Muscle of leg (tissue), 3 donors: ENCODE measurements at regions not wholly inside any gene's neighbourhood (a gene's known extent, or its start where the extent isn't known, plus 50 kb on each side); places are given as distances from the start of the nearest gene placed in this dataset.

Experiments
- DNase-seq: peaks from one replicate; pipeline ENCODE4 v3.0.0; 2013
- H3K27ac ChIP-seq: one replicate; pipeline ENCODE4 v1.5.1; 2013; ENCODE audit warnings: mild to moderate bottlenecking, low read length, control low read depth
- H3K27me3 ChIP-seq: one replicate; pipeline ENCODE4 v1.6.1; 2013; ENCODE audit warnings: low read length; ENCODE audit not compliant: control insufficient read depth, insufficient read depth
- H3K36me3 ChIP-seq: one replicate; pipeline ENCODE4 v1.6.1; 2013; ENCODE audit warnings: low read length; ENCODE audit not compliant: control insufficient read depth, insufficient read depth
- H3K4me1 ChIP-seq: one replicate; pipeline ENCODE4 v1.6.1; 2013; ENCODE audit warnings: low read length; ENCODE audit not compliant: control insufficient read depth, insufficient read depth
- H3K4me3 ChIP-seq: one replicate; pipeline ENCODE4 v1.5.1; 2013; ENCODE audit warnings: low read length, control low read depth
- H3K9me3 ChIP-seq: replicated peaks from 2 replicates; pipeline ENCODE4 v1.6.1; 2013; ENCODE audit warnings: low read depth, low read length; ENCODE audit not compliant: control insufficient read depth
- WGBS: methylation state at CpG from one replicate; pipeline ENCODE4 v1.1.5; 2013; ENCODE audit warnings: missing lambda C conversion rate; ENCODE audit not compliant: insufficient coverage; 5-methylcytosine and 5-hydroxymethylcytosine counted together

GRCh38 chr12:111171345-111171744 lies 197.6 kb downstream of the PHETA1 start:
- H3K9me3 ChIP-seq: no peaks in the 10 kb centered on the region
- no peaks in the 10 kb centered on the region for H3K36me3 ChIP-seq
- WGBS: 86% methylated on average over 8 of the region's 9 CpGs
- no peak for DNase-seq
- no peak overlapping the region for H3K27ac ChIP-seq
- peaks cover 67% of the 10 kb centered on the region for H3K27me3 ChIP-seq
- H3K4me3 ChIP-seq: no peak overlapping the region
- H3K4me1 ChIP-seq: peaks cover 6% of the 10 kb centered on the region

- H3K4me3 ChIP-seq: no peak overlapping the region
- peaks cover 6% of the 10 kb centered on the region for H3K4me1 ChIP-seq
- peak; percentile 76 for DNase-seq
- H3K27me3 ChIP-seq: peaks cover 60% of the 10 kb centered on the region
- no peaks in the 10 kb centered on the region for H3K36me3 ChIP-seq
- WGBS: 62% methylated on average over 7 of the region's 8 CpGs
- H3K9me3 ChIP-seq: no peaks in the 10 kb centered on the region
- H3K27ac ChIP-seq: no peak overlapping the region
Measured at GRCh38 chr12:111170543-111170942, 198.4 kb downstream of the PHETA1 start.

GRCh38 chr12:111169456-111169855 lies 199.4 kb downstream of the PHETA1 start:
- H3K9me3 ChIP-seq: no peaks in the 10 kb centered on the region
- H3K4me3 ChIP-seq: no peak overlapping the region
- WGBS: 78% methylated on average over 2 of the region's 13 CpGs
- DNase-seq: no peak
- H3K27ac ChIP-seq: no peak overlapping the region
- peaks cover 6% of the 10 kb centered on the region for H3K4me1 ChIP-seq
- H3K27me3 ChIP-seq: peaks cover 64% of the 10 kb centered on the region
- no peaks in the 10 kb centered on the region for H3K36me3 ChIP-seq

GRCh38 chr12:111169032-111169431 lies 199.9 kb downstream of the PHETA1 start:
- H3K36me3 ChIP-seq: no peaks in the 10 kb centered on the region
- no peak overlapping the region for H3K4me3 ChIP-seq
- no peak for DNase-seq
- no peaks in the 10 kb centered on the region for H3K9me3 ChIP-seq
- peaks cover 60% of the 10 kb centered on the region for H3K27me3 ChIP-seq
- no peak overlapping the region for H3K27ac ChIP-seq
- H3K4me1 ChIP-seq: peaks cover 6% of the 10 kb centered on the region
- 69% methylated on average over 5 of the region's 8 CpGs for WGBS

GRCh38 chr12:111168009-111168900 lies 200.6 kb downstream of the PHETA1 start:
- WGBS: 85% methylated on average over 3 of the region's 16 CpGs
- H3K27me3 ChIP-seq: peaks cover 58% of the 10 kb centered on the region
- no peak overlapping the region for H3K4me3 ChIP-seq
- H3K27ac ChIP-seq: no peak overlapping the region
- no peaks in the 10 kb centered on the region for H3K9me3 ChIP-seq
- no peak for DNase-seq
- H3K36me3 ChIP-seq: no peaks in the 10 kb centered on the region
- H3K4me1 ChIP-seq: peaks cover 6% of the 10 kb centered on the region

GRCh38 chr12:111166779-111167540 lies 201.9 kb downstream of the PHETA1 start:
- Histone ChIP-seq H3K9me3 (no peaks in the 10 kb centered on the region), H3K36me3 (no peaks in the 10 kb centered on the region), H3K4me3 (no peak overlapping the region), H3K27me3 (peaks cover 52% of the 10 kb centered on the region), H3K27ac (no peak overlapping the region), H3K4me1 (peaks cover 6% of the 10 kb centered on the region)
- 74% methylated on average over 19 of the region's 22 CpGs for WGBS
- peak; percentile 55 for DNase-seq

GRCh38 chr12:111164833-111165525 lies 203.9 kb downstream of the PHETA1 start:
- Histone ChIP-seq H3K4me1 (peaks cover 20% of the 10 kb centered on the region), H3K27ac (no peak overlapping the region), H3K4me3 (no peak overlapping the region), H3K27me3 (peaks cover 40% of the 10 kb centered on the region), H3K9me3 (no peaks in the 10 kb centered on the region), H3K36me3 (no peaks in the 10 kb centered on the region)
- WGBS: 76% methylated on average over 6 of the region's 9 CpGs
- no peak for DNase-seq

GRCh38 chr12:111163422-111163821 lies 205.5 kb downstream of the PHETA1 start:
- no peak overlapping the region for H3K27ac ChIP-seq
- H3K27me3 ChIP-seq: peaks cover 28% of the 10 kb centered on the region
- H3K36me3 ChIP-seq: no peaks in the 10 kb centered on the region
- WGBS: 89% methylated on average over 3 of the region's 4 CpGs
- peaks cover 20% of the 10 kb centered on the region for H3K4me1 ChIP-seq
- no peak overlapping the region for H3K4me3 ChIP-seq
- DNase-seq: no peak
- H3K9me3 ChIP-seq: no peaks in the 10 kb centered on the region

GRCh38 chr12:111161898-111162297 lies 207.0 kb downstream of the PHETA1 start:
- DNase-seq: no peak
- no peak overlapping the region for H3K4me3 ChIP-seq
- peaks cover 17% of the 10 kb centered on the region for H3K27me3 ChIP-seq
- H3K4me1 ChIP-seq: peaks cover 18% of the 10 kb centered on the region
- no peak overlapping the region for H3K27ac ChIP-seq
- no peaks in the 10 kb centered on the region for H3K36me3 ChIP-seq
- WGBS: 88% methylated on average over 7 of the region's 7 CpGs
- no peaks in the 10 kb centered on the region for H3K9me3 ChIP-seq
